Activated B cell treated with CpG ODN at 0.5 μM for 24 hours (primary cell): ENCODE measurements at regions not wholly inside any gene's neighbourhood (a gene's known extent, or its start where the extent isn't known, plus 50 kb on each side); places are given as distances from the start of the nearest gene placed in this dataset.

Experiments
- ATAC-seq: fragments of 200-7000 bp; cut with Tn5 transposase; one replicate; pipeline ENCODE4 v1.10.0; 2021; ENCODE audit warnings: low read depth, mild to moderate bottlenecking, moderate library complexity
- CTCF ChIA-PET: fragments of 350-600 bp; sonication (Branson Sonifier 250); formaldehyde crosslinking; loops from one replicate; lab custom pipeline; 2021; ENCODE audit warnings: antibody characterized with exemption; lab: Charles Lee
- POLR2A ChIA-PET: fragments of 350-600 bp; sonication (Branson Sonifier 250); formaldehyde crosslinking; loops from one replicate; lab custom pipeline; 2021; ENCODE audit warnings: antibody characterized with exemption; lab: Charles Lee
- DNase-seq: peaks from one replicate; pipeline ENCODE4 v3.0.0; 2022
- H3K27ac Mint-ChIP-seq: one replicate; pipeline ENCODE4 v1.8.0; 2020; ENCODE audit warnings: mixed read lengths
- H3K27me3 Mint-ChIP-seq: one replicate; pipeline ENCODE4 v1.8.0; 2021; ENCODE audit warnings: mixed read lengths
- H3K36me3 Mint-ChIP-seq: one replicate; pipeline ENCODE4 v1.8.0; 2021; ENCODE audit warnings: low read depth, mixed read lengths
- H3K4me1 Mint-ChIP-seq: one replicate; pipeline ENCODE4 v1.8.0; 2021; ENCODE audit warnings: mixed read lengths
- H3K4me3 Mint-ChIP-seq: one replicate; pipeline ENCODE4 v1.8.0; 2020; ENCODE audit warnings: mild to moderate bottlenecking, mixed read lengths
- H3K9me3 Mint-ChIP-seq: one replicate; pipeline ENCODE4 v1.8.0; 2020; ENCODE audit warnings: mixed read lengths
- intact Hi-C: fragments of 100-400 bp; cut with micrococcal nuclease; formaldehyde crosslinking; loops from one replicate; pipeline ENCODE4 v1.15.1; 2024
- TF ChIP-seq, protein P1 (sequence below): fragments of 200-600 bp; IDR thresholded peaks from one replicate; pipeline ENCODE4 v1.8.0; 2022; ENCODE audit warnings: antibody characterized with exemption, mild to moderate bottlenecking

- DNase-seq (no peak), ATAC-seq (no peak)
- POLR2A ChIA-PET: no interaction called here
- Mint-ChIP-seq H3K27me3 (no peaks in the 10 kb centered on the region), H3K4me3 (no peak overlapping the region), H3K4me1 (peaks cover 49% of the 10 kb centered on the region), H3K36me3 (no peaks in the 10 kb centered on the region), H3K9me3 (peaks cover 8% of the 10 kb centered on the region), H3K27ac (peak overlapping the region; percentile 68)
- CTCF ChIA-PET: no interaction called here
- intact Hi-C loops: loop anchor here (5.0 kb wide), 1 partner anchor 49 kb away; no protein-coding TSS in a partner anchor
- TF ChIP-seq, protein P1, sequence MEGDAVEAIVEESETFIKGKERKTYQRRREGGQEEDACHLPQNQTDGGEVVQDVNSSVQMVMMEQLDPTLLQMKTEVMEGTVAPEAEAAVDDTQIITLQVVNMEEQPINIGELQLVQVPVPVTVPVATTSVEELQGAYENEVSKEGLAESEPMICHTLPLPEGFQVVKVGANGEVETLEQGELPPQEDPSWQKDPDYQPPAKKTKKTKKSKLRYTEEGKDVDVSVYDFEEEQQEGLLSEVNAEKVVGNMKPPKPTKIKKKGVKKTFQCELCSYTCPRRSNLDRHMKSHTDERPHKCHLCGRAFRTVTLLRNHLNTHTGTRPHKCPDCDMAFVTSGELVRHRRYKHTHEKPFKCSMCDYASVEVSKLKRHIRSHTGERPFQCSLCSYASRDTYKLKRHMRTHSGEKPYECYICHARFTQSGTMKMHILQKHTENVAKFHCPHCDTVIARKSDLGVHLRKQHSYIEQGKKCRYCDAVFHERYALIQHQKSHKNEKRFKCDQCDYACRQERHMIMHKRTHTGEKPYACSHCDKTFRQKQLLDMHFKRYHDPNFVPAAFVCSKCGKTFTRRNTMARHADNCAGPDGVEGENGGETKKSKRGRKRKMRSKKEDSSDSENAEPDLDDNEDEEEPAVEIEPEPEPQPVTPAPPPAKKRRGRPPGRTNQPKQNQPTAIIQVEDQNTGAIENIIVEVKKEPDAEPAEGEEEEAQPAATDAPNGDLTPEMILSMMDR: no peak
Measured at GRCh38 chr17:63190821-63191370, 224.9 kb downstream of the TANC2 start.

DNA sequence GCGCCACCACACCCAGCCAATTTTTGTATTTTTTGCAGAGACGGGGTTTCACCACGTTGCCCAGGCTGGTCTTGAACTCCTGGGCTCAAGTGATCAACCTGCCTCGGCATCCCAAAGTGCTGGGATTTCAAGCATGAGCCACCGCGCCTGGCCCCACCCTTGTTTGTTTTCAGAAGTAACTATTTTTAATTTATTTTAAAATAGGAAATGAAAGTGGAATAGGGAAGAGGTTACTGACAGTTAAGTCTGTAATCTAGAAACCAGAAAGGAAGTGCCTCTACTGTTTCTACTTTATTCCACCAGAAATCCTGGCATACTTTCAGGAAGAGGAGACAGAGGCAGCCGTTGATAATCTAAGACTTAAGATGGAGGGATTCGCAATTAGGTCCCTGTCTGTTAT lies 225.6 kb downstream of the TANC2 start:
- peak overlapping the region; percentile 80 for H3K27ac Mint-ChIP-seq
- intact Hi-C loops: loop anchor here (5.0 kb wide), 1 partner anchor 49 kb away; no protein-coding TSS in a partner anchor
- peak overlapping the region; percentile 8 for H3K4me3 Mint-ChIP-seq
- H3K4me1 Mint-ChIP-seq: peaks cover 54% of the 10 kb centered on the region
- H3K27me3 Mint-ChIP-seq: no peaks in the 10 kb centered on the region
- DNase-seq (no peak), ATAC-seq (peak; percentile 64)
- ChIA-PET POLR2A (no interaction called here), CTCF (no interaction called here)
- TF ChIP-seq, protein P1: no peak
- H3K36me3 Mint-ChIP-seq: no peaks in the 10 kb centered on the region
- H3K9me3 Mint-ChIP-seq: peaks cover 8% of the 10 kb centered on the region

DNA sequence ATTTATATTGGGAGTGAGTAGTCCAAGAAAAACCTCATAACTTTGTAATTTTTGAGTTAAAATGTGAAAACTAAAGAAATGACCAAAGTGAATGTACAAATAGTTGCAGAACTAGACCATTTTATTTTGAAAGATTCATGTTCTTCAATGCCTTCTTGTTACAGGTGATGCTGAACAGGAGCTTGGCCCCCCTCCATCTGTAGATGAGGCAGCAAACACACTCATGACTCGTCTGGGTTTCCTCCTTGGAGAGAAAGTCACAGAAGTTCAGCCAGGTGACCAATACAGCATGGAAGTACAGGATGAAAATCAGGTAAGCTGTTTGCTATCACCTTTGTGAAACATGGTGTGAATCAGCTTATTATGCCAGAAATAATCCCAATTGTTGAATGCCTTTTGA lies 227.8 kb downstream of the TANC2 start:
- intact Hi-C loops: loop anchor here (5.0 kb wide), 1 partner anchor 52 kb away; no protein-coding TSS in a partner anchor

DNA sequence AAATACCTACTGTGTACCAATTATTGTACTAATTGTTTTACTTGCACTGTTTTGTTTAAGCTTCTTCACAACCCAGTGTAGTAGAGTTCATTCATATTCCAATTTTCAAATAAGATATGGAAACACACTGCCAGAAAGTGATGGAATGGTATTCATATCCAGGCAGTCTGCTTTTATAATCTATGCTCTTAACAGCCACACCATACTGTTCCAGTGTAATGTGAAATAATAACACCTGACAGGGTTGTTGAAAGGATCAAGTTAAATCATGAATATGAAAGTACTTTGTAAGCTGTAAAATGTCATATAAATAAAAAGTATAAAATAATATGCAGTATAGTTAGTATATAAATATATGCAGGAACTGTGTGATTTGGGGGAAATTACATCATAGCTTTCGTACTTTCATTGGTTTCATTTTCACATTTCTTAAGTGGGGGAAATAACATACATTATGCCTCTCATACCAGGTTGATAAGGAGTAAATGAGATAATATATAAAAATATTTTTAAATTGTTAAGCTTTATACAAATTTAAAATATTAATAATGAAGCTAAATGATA lies 230.8 kb downstream of the TANC2 start:
- peaks cover 44% of the 10 kb centered on the region for H3K4me1 Mint-ChIP-seq
- ChIA-PET POLR2A (interaction anchor here (0.6 kb wide), 2 partner anchors 62 to 432 kb away, joined by 3 read pairs; no protein-coding TSS in a partner anchor), CTCF (interaction anchor here (0.8 to 1.1 kb wide), 2 partner anchors 20 to 210 kb away, joined by 3 to 4 read pairs; no protein-coding TSS in a partner anchor)
- TF ChIP-seq, protein P1: no peak
- peak overlapping the region; percentile 13 for H3K4me3 Mint-ChIP-seq
- DNase-seq (no peak), ATAC-seq (peak; percentile 52)
- intact Hi-C loops: loop anchor here (5.0 kb wide), 1 partner anchor 210 kb away; no protein-coding TSS in a partner anchor
- H3K27ac Mint-ChIP-seq: peak overlapping the region; percentile 50
- peaks cover 2% of the 10 kb centered on the region for H3K27me3 Mint-ChIP-seq
- H3K9me3 Mint-ChIP-seq: no peaks in the 10 kb centered on the region
- H3K36me3 Mint-ChIP-seq: peaks cover 2% of the 10 kb centered on the region

More for the DNA sequence above, 227.8 kb downstream of the TANC2 start:
- peak overlapping the region; percentile 30 for H3K27ac Mint-ChIP-seq
- CTCF ChIA-PET: no interaction called here
- DNase-seq (no peak), ATAC-seq (no peak)
- TF ChIP-seq, protein P1: no peak
- no peak overlapping the region for H3K4me3 Mint-ChIP-seq
- peaks cover 8% of the 10 kb centered on the region for H3K9me3 Mint-ChIP-seq
- no peaks in the 10 kb centered on the region for H3K36me3 Mint-ChIP-seq
- POLR2A ChIA-PET: no interaction called here
- no peaks in the 10 kb centered on the region for H3K27me3 Mint-ChIP-seq
- peaks cover 62% of the 10 kb centered on the region for H3K4me1 Mint-ChIP-seq

- intact Hi-C loops: no loop called here
- Mint-ChIP-seq H3K9me3 (peaks cover 14% of the 10 kb centered on the region), H3K27me3 (peaks cover 2% of the 10 kb centered on the region), H3K4me3 (no peak overlapping the region), H3K4me1 (peaks cover 4% of the 10 kb centered on the region), H3K36me3 (peaks cover 10% of the 10 kb centered on the region), H3K27ac (no peak overlapping the region)
- ChIA-PET CTCF (no interaction called here), POLR2A (no interaction called here)
- TF ChIP-seq, protein P1: no peak
- DNase-seq: no peak
- no peak for ATAC-seq
Measured at GRCh38 chr17:63203652-63204051, 237.6 kb downstream of the TANC2 start.
